ENCODE measurements at regions not wholly inside any gene's neighbourhood (a gene's known extent, or its start where the extent isn't known, plus 50 kb on each side); places are given as distances from the start of the nearest gene placed in this dataset.

DNA sequence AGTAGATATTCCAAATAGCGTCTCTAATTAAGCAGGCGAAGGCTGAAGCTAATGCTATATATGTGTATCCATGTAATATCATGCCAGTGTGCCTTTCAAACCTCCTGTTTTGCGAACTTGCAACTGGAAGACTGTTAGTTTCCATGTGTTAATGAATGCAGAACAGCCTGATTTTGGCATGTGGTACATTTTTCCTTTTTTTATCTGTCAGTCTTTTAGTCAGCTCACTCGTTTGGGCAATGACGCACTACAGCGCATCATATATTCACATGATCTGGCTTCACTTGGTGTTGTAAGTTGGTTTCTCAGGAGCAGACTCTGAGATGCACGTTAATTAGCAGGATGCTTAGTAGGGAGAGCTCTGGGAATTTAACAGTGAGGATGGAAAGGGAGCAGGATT, 210.4 kb upstream of the CA10 start:
- TF ChIP-seq, protein P1, sequence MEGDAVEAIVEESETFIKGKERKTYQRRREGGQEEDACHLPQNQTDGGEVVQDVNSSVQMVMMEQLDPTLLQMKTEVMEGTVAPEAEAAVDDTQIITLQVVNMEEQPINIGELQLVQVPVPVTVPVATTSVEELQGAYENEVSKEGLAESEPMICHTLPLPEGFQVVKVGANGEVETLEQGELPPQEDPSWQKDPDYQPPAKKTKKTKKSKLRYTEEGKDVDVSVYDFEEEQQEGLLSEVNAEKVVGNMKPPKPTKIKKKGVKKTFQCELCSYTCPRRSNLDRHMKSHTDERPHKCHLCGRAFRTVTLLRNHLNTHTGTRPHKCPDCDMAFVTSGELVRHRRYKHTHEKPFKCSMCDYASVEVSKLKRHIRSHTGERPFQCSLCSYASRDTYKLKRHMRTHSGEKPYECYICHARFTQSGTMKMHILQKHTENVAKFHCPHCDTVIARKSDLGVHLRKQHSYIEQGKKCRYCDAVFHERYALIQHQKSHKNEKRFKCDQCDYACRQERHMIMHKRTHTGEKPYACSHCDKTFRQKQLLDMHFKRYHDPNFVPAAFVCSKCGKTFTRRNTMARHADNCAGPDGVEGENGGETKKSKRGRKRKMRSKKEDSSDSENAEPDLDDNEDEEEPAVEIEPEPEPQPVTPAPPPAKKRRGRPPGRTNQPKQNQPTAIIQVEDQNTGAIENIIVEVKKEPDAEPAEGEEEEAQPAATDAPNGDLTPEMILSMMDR (IDR thresholded peaks at IDR 0.05) = no peak
- TF ChIP-seq, protein P2, sequence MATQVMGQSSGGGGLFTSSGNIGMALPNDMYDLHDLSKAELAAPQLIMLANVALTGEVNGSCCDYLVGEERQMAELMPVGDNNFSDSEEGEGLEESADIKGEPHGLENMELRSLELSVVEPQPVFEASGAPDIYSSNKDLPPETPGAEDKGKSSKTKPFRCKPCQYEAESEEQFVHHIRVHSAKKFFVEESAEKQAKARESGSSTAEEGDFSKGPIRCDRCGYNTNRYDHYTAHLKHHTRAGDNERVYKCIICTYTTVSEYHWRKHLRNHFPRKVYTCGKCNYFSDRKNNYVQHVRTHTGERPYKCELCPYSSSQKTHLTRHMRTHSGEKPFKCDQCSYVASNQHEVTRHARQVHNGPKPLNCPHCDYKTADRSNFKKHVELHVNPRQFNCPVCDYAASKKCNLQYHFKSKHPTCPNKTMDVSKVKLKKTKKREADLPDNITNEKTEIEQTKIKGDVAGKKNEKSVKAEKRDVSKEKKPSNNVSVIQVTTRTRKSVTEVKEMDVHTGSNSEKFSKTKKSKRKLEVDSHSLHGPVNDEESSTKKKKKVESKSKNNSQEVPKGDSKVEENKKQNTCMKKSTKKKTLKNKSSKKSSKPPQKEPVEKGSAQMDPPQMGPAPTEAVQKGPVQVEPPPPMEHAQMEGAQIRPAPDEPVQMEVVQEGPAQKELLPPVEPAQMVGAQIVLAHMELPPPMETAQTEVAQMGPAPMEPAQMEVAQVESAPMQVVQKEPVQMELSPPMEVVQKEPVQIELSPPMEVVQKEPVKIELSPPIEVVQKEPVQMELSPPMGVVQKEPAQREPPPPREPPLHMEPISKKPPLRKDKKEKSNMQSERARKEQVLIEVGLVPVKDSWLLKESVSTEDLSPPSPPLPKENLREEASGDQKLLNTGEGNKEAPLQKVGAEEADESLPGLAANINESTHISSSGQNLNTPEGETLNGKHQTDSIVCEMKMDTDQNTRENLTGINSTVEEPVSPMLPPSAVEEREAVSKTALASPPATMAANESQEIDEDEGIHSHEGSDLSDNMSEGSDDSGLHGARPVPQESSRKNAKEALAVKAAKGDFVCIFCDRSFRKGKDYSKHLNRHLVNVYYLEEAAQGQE (IDR thresholded peaks at IDR 0.05; ENCODE audit: low read depth, low read length) = no peak
